ENCODE measurements at regions not wholly inside any gene's neighbourhood (a gene's known extent, or its start where the extent isn't known, plus 50 kb on each side); places are given as distances from the start of the nearest gene placed in this dataset.

GRCh38 chr5:77898385-77898784 lies 122.2 kb upstream of the TBCA start:
- in situ Hi-C loops (cut with MboI; ENCODE audit: low sequenced_read_pairs): no loop called here
- Histone ChIP-seq H3K4me2 (ENCODE audit: low read depth, low read length) (no peak overlapping the region), H3K14ac (replicated peaks; ENCODE audit: low read depth, low read length) (no peak overlapping the region), H2AK9ac (replicated peaks; ENCODE audit: low read depth, low read length, poor library complexity) (no peak overlapping the region), H3K9me3 (ENCODE audit: control insufficient read depth, insufficient read depth, low read length) (no peaks in the 10 kb centered on the region), H3K23ac (ENCODE audit: low read depth, low read length) (no peak overlapping the region), H2BK20ac (ENCODE audit: low read depth, low read length) (no peak overlapping the region), H3K18ac (ENCODE audit: low read depth, low read length) (no peak overlapping the region), H2BK5ac (ENCODE audit: low read depth, low read length, poor library complexity, severe bottlenecking) (no peak overlapping the region), H3K9ac (ENCODE audit: low read depth, low read length) (no peak overlapping the region), H3K27ac (ENCODE audit: insufficient read depth, low read length) (no peak overlapping the region), H3K9me1 (ENCODE audit: insufficient read depth, low read length) (no peaks in the 10 kb centered on the region), H3K79me1 (ENCODE audit: low read depth in 1 of 2, low read length in 2 of 2) (no peaks in the 10 kb centered on the region), H2BK15ac (ENCODE audit: low read depth, low read length) (no peak overlapping the region), H4K91ac (ENCODE audit: insufficient read depth, low read depth, low read length) (no peak overlapping the region), H3K4me1 (ENCODE audit: control insufficient read depth, insufficient read depth, low read length) (peaks cover 2% of the 10 kb centered on the region; the same call in 1 of the 2 replicates), H2AFZ (replicated peaks; ENCODE audit: low read length, poor library complexity) (no peak overlapping the region), H3K36me3 (ENCODE audit: control insufficient read depth, insufficient read depth, low read length) (no peaks in the 10 kb centered on the region), H4K8ac (ENCODE audit: low read depth in 2 of 2, low read length in 2 of 2) (no peak overlapping the region), H4K5ac (ENCODE audit: low read depth, low read length) (no peak overlapping the region), H3K4me3 (ENCODE audit: insufficient read depth, low read depth, low read length) (no peak overlapping the region), H3K4ac (ENCODE audit: low read depth, low read length) (no peak overlapping the region), H2BK120ac (ENCODE audit: low read depth, low read length) (no peak overlapping the region), H3K27me3 (ENCODE audit: control insufficient read depth, insufficient read depth, low read length) (no peaks in the 10 kb centered on the region), H3K56ac (ENCODE audit: extremely low read depth, insufficient read depth, low read length) (no peak overlapping the region), H4K20me1 (ENCODE audit: insufficient read depth, low read length) (no peaks in the 10 kb centered on the region), H2AK5ac (ENCODE audit: low read depth, low read length) (no peak overlapping the region)
- intact Hi-C loops (cut with micrococcal nuclease): no loop called here
- ChIA-PET POLR2A (ENCODE audit: unreplicated experiment) (no interaction called here), CTCF (no interaction called here)
- ATAC-seq (ENCODE audit: low read depth) (no peak), DNase-seq (no peak)
- BruUV-seq (replicated peaks): no TSS peak
- TF ChIP-seq BHLHE40 (IDR thresholded peaks at IDR 0.05; ENCODE audit: low read depth, low read length) (no peak), RCOR1 (IDR thresholded peaks at IDR 0.05; ENCODE audit: insufficient replicate concordance, low read length) (no peak), CHD1 (IDR thresholded peaks at IDR 0.05; ENCODE audit: low read depth, low read length) (no peak), MAZ (IDR thresholded peaks at IDR 0.05; ENCODE audit: borderline replicate concordance, low read depth, low read length) (no peak), MAFK (IDR thresholded peaks at IDR 0.05; ENCODE audit: low read depth, low read length) (no peak), CTCF (conservative IDR thresholded peaks at IDR 0.05; ENCODE audit: low read depth, low read length) (no peak), USF2 (IDR thresholded peaks at IDR 0.05; ENCODE audit: low read depth, low read length) (no peak), FOS (IDR thresholded peaks at IDR 0.05; ENCODE audit: low read depth, low read length) (no peak), MXI1 (IDR thresholded peaks at IDR 0.05; ENCODE audit: borderline replicate concordance, low read depth, low read length) (no peak), POLR2A (IDR thresholded peaks at IDR 0.05; ENCODE audit: low read depth, low read length) (no peak), SMC3 (IDR thresholded peaks at IDR 0.05; ENCODE audit: low read depth, low read length) (no peak)
- WGBS, 2 experiments (ENCODE audit: extremely low coverage in 2 of 2, insufficient read length in 1 of 2): no CpG with 5 or more reads among the region's 2 CpGs
- dilution Hi-C loops (cut with HindIII; ENCODE audit: low sequenced_read_pairs, unreplicated experiment): no loop called here

Measured in IMR-90 (cell line).